ENCODE measurements at regions not wholly inside any gene's neighbourhood (a gene's known extent, or its start where the extent isn't known, plus 50 kb on each side); places are given as distances from the start of the nearest gene placed in this dataset.

DNA sequence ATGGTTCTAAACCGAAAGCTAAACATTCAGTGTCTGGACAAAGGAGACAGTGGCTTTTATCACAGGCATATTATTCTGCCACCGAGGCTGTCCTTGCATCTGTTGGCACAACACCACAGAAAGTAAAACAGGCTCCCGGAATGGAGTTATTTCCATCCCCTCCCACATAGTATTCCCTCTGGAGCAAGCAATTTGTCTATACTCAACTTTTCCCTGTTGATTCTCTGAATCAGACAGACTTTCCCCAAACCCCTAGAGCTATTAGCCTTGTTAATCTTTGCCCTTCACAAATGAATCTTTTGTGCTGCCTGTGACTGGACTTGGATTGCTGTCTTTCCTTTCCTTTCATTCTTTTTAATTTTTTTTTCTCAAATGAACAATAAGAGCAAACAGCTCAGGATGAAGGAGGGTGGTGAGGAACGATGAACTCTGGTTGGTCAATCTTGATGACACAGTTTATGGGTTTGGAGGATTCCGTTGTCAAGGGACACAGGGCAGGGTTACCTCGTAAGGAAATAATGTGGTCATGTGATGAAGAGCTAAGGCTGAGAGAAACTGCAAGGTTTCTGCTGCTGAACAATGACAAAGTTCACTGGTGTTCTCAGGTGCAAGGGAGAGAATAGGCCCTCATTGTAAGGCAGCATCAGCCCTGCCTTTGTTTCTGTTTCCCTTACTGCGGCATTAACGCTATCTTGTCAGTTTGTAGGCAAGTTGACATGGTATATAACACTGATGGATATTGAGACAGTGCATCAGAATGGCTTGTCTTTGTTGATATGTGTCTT lies 275.0 kb upstream of the BMP2 start:
- no peak for DNase-seq (ENCODE audit: low spot score)

GRCh38 chr20:6490849-6491248 lies 276.6 kb upstream of the BMP2 start:
- DNase-seq (ENCODE audit: low spot score) = peak; percentile 11

GRCh38 chr20:6489361-6490171 lies 277.9 kb upstream of the BMP2 start:
- DNase-seq (ENCODE audit: low spot score) = no peak

GRCh38 chr20:6485351-6485750 lies 282.1 kb upstream of the BMP2 start:
- DNase-seq (ENCODE audit: low spot score) = no peak

DNA sequence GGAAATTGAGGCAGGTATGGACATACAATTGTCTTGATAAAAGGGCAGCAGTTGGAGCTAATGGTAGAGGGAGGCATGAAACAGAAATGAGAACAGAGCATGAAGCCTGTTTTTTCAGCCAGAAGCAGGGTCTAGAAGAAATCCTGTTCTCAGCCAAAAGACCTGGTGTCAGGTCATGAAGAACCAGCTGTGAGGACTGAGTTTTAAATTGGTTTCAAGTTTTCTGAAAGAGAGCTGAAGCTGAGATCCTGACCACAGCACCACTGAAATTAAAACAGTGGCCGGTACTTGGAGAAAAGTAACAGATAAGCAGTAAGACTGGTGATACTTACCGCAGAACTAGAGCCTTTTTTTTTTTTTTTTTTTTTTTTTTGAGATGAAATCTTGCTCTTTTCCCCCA lies 283.8 kb upstream of the BMP2 start:
- no peak for DNase-seq (ENCODE audit: low spot score)

- no peak for DNase-seq (ENCODE audit: low spot score)
Measured at GRCh38 chr20:6482486-6482885, 285.0 kb upstream of the BMP2 start.

DNA sequence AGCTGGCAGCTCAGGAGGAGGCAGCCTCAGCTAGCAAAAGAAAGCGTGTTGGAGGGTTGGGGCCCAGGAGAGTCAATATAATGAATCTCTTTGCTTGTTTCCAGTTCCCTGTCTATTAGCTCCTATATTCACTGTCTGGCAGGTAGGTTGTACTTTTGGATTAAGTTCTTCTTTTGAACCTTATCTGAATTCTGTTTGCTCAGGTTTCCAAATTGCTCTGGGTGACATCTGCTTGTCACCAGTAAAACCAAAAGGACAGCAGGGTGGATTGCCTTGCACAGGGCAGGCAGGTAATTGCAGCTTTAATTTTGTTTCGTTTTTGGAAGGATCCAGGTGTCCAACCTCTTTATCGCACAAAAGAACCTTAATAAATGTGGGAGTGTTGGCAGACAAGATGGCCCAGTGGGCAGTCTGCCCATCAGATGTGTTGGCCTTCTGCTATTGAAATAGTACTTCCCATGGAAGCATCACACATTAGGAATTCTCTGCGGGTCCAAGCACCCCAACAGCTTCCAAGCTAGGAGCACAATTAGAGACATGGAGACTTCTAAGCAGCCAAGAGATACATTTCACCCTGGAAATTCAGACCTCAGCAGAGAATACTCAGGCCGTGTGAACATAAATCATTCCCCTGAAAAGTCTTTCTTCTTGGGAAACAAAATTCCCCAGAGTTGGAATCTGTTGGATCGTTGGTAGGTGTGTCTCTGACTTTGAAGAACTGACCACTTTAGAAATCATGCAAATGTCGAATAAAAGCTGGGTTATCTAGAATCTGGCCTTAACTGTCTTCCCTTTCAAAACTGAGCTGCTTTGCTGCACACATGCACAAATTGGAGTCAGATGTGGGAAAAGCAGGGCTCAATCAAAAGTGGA lies 286.9 kb upstream of the BMP2 start:
- DNase-seq (ENCODE audit: low spot score) = no peak

- no peak for DNase-seq (ENCODE audit: low spot score)
Measured at GRCh38 chr20:6473197-6473596, 294.3 kb upstream of the BMP2 start.

DNA sequence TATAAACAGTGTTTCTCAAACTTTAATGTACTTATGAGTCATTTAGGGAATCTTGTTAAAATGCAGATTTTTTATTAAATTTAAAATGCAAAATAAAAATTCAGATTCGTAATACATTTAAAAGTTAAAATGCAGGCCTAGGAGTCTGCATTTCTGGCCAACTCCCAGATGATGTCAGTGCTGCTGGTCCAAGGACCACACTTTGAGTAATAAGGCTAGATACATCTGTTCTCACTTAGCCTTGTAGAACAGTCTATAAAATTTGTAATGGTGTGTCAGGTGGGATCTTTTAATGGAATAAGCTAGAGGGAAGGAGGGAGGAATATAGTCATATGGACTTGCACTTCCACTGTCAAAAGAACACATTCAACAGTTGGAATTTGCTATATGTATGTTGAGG lies 295.6 kb upstream of the BMP2 start:
- no peak for DNase-seq (ENCODE audit: low spot score)

- no peak for DNase-seq (ENCODE audit: low spot score)
Measured at GRCh38 chr20:6471110-6471647, 296.3 kb upstream of the BMP2 start.

DNA sequence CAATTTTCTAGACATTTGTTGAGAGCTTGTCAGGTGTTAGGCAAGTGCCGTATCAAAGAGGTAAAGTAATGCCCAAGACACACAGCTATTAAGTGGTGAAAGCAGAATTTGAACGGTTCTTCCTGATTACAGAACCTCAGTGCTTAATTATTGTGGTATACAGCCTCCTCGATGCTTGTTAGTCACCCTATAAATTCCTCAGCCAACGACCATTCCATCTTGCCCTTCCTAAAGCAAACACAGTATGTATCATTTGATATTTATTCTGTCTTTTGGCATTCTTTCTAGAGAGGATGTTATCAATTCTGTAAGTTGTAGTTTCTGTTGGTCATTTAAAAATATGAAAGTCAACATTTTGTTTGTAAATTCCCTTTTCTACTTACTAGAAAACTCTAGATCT lies 297.8 kb upstream of the BMP2 start:
- DNase-seq (ENCODE audit: low spot score) = no peak

- no peak for DNase-seq (ENCODE audit: low spot score)
Measured at GRCh38 chr20:6468423-6469116, 298.9 kb upstream of the BMP2 start.

- no peak for DNase-seq (ENCODE audit: low spot score)
Measured at GRCh38 chr20:6467562-6467961, 299.9 kb upstream of the BMP2 start.

GRCh38 chr20:6466075-6466810 lies 301.2 kb upstream of the BMP2 start:
- no peak for DNase-seq (ENCODE audit: low spot score)

- DNase-seq (ENCODE audit: low spot score) = no peak
Measured at GRCh38 chr20:6450841-6451240, 316.6 kb upstream of the BMP2 start.

DNA sequence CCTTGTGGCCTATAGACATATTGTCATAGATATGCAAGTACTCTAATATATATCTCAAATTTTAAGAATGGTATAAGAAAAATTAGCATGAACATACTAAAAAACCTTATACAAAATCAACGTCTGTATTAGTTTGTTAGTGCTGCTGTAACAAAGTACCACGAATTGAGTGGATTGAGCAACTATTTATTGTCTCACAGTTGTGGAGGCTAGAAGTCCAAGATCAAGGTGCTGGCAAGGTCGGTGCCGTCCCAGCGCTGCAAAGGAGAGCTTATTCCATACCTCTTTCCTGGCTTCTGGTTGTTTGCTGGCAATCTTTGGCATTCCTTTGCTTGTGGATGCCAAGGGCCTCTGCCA lies 317.6 kb upstream of the FERMT1 start:
- no peak for DNase-seq (ENCODE audit: low spot score)

DNA sequence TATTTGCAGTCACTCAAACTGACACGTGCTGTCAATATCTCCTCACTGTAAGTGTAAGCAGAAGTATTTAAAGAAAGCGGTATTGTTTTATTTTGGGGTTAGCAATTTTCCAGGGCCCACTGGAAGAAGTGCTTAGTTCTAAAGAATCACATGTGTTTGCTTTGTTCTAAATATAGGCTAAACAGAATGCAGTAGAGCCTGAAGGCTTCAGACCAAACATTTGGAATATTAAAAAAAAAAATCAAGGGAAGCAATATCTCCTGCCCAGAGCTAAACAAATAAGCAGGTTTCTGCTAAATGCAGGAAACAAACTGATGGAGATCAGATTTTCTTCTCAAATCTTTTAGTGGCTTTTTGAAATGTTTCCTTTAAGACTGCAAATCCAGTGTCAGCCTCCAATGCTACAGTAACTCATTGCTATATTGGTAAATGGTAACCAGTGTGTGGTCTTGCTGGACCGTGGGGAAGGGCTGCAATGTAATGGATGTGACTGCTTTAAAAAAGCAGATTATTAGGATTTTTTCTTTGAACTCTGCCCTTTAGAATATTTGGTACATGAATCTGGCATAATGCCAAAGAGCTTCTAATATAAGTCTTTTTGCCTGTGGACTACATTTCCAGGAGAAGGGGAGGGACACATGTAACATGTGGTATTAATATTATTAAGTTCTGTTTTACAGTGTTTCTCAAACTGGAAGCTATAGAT lies 317.1 kb upstream of the FERMT1 start:
- no peak for DNase-seq (ENCODE audit: low spot score)

GRCh38 chr20:6434131-6434530 lies 311.3 kb upstream of the FERMT1 start:
- no peak for DNase-seq (ENCODE audit: low spot score)

GRCh38 chr20:6430381-6430780 lies 307.6 kb upstream of the FERMT1 start:
- DNase-seq (ENCODE audit: low spot score) = no peak

DNA sequence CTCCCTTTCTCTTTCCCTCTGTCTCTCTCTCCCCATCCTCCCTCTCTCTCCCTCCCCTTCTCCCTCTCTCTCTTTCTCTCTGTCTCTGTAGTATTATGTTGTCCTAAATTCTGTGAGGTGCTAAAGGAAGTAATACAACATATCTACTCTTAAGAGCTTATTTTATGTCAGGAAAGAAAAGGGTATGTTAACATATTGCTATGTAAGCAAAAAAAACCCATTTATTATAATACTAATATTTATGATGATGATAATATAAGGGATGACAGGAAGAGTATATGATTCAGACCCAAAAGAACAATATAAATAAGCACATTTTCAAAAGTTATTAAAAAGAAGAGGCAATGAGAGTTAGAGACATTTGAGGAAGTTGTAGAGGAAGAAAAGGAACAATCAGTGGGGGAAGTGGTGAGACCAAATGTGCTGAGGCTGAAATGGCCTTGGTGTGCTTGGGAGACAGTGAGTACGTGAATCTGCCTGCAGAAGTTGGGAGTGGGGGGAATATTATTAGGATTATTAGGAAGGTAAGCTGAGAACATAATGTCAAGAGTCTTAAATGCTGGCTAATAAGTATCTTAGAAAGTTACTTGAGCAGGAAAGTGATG lies 303.6 kb upstream of the FERMT1 start:
- no peak for DNase-seq (ENCODE audit: low spot score)

Measured in mucosa of gallbladder (tissue), 1 donor.